UCSD-AML1 (cell line): ENCODE measurements at regions not wholly inside any gene's neighbourhood (a gene's known extent, or its start where the extent isn't known, plus 50 kb on each side); places are given as distances from the start of the nearest gene placed in this dataset.
A peak's percentile ranks its signal among the peaks of the same experiment; 100 is the strongest.
"Not testable (repeated sequence)": the region's sequence is repeated elsewhere in the genome, so short reads cannot be mapped to it uniquely, and the experiment has no call there.

Experiments used
- DNase-seq: peaks from one replicate; lab custom pipeline; 2025; ENCODE audit not compliant: unreplicated experiment; lab: John Stamatoyannopoulos, UW

DNA sequence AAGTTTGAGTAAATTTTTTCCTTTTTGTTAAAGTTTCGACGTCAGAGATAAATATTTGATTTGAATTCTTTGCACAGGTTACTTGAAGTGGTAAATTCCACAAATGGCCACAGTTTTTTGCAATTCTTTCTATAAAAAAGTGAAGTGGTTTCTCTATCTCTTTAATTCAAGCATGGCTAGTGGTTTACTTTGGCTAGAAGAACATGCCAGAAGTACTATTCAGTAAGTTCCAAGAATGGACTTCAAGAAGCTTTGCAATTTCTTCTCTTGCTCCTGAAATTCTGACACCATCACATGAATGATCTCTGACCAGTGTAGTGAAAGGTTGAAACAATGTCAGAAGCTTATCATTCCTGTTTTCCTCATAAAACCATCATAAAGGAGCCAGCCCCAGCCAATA is 55.7 kb upstream of the RNPC3 start:
- DNase-seq: no peak

GRCh38 chr1:103467100-103467499 is 58.4 kb upstream of the RNPC3 start:
- DNase-seq: no peak

DNA sequence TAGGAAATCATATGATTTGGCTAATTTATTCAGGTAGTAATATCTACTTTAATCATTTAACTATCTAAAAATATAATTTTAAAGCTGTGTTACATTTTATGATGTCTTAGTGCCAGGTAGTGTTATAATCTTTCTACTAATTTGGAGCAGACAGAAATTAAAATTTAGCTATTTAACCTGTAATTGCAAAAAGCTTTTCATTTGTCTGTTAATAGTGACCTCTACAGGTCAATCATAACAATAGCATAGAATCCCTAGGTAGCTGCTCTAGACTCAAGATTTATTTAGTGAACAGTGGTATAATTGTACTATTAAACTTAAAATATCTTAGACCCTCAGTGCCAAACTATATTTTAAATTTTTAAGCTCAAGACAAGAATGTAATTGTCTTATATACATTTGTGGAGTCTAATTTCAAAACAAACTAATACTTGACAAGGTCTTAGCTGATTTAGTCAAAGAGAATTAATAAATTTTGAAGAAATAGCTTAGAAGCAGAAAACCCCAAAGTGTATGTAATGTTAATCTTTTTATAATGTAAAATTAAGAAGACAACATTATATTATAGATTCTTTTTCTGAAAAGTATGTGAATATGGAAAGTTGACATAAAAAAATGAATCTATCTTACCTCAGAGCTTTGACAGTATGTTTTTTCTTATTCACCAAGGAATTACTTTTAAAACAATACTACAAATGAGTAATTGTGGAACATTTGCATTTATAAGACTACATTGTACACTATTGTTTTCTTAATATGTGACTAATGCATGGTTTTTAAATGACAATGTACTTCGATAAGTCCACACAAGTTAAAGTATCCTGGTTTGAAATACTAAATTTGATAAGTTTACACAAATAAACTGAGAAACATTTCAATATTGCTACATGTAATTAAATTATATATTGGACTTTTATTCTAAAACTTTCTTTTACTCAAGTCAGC is 64.1 kb upstream of the RNPC3 start:
- no peak for DNase-seq

DNA sequence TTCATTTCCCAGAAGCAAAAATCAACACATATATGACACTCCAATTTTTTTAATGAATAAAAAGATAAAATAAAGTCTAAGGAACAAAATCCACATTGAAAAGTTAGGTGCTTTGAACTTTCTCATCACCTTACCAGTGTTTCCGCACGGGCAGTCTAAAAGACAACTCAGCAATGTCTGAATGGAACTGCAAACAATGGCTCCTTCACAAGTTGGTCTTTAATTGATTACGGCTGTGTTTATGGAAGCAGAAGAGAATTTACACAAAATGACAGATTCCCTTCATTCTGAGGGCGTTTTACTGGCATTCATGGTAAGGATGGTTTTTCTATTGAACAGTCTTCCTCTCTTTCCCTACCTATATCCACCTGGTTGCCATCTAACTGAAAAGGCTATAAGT is 65.0 kb upstream of the RNPC3 start:
- no peak for DNase-seq

GRCh38 chr1:103459346-103459745 is 66.2 kb upstream of the RNPC3 start:
- DNase-seq: no peak

GRCh38 chr1:103457886-103458455 is 67.5 kb upstream of the RNPC3 start:
- no peak for DNase-seq

- no peak for DNase-seq
These were observed 76.9 kb upstream of the RNPC3 start for GRCh38 chr1:103448560-103448959.

GRCh38 chr1:103447471-103447870 is 78.0 kb upstream of the RNPC3 start:
- no peak for DNase-seq

GRCh38 chr1:103441342-103441741 is 84.2 kb upstream of the RNPC3 start:
- no peak for DNase-seq

- not testable (repeated sequence) for DNase-seq
These were observed 88.9 kb upstream of the RNPC3 start for GRCh38 chr1:103436568-103437100.

DNA sequence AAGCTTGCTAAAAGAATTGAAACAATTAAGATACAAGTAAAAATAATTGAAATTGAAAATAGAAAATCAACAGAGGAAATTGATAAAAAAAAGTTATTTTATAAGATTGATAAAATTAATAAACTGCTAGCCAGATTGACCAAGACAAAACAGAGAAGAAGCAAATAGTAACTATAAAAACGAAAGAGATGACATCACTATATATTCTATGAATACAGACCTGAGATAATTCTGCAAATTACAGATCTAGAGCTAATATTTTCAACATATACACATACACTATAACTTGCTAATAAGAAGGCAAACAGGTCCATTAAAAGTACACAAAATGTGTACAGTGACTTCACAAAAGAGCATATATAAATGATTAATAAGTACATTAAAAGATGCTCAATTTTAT is 90.1 kb upstream of the RNPC3 start:
- no peak for DNase-seq

GRCh38 chr1:103424650-103425049 is 100.8 kb upstream of the RNPC3 start:
- DNase-seq: no peak

GRCh38 chr1:103416681-103417286 is 108.7 kb upstream of the RNPC3 start:
- no peak for DNase-seq

- no peak for DNase-seq
These were observed 137.6 kb upstream of the RNPC3 start for GRCh38 chr1:103387898-103388297.

GRCh38 chr1:103373991-103374390 is 151.5 kb upstream of the RNPC3 start:
- no peak for DNase-seq

- DNase-seq: no peak
These were observed 152.6 kb upstream of the RNPC3 start for GRCh38 chr1:103372866-103373265.

GRCh38 chr1:103371234-103371633 is 154.3 kb upstream of the RNPC3 start:
- peak; percentile 2 for DNase-seq

DNA sequence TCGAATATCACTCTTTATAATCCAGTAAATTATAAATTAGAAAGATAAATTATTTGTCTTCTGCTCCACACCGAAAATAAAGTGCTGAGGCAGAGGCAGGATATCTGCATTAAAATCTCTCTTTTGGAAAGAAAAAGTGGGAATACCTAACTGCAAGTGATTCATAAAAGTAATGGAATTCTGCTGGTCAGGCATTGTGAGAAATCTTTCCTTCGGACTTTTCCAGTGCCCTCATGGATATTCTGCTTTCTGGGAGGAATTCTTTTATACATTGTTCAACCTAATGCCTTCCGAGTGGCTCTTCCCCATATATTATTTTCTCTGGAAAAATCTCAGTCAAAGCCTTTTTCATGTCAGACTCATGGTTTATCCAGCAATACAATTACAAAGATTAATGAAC is 158.3 kb upstream of the RNPC3 start:
- DNase-seq: no peak

DNA sequence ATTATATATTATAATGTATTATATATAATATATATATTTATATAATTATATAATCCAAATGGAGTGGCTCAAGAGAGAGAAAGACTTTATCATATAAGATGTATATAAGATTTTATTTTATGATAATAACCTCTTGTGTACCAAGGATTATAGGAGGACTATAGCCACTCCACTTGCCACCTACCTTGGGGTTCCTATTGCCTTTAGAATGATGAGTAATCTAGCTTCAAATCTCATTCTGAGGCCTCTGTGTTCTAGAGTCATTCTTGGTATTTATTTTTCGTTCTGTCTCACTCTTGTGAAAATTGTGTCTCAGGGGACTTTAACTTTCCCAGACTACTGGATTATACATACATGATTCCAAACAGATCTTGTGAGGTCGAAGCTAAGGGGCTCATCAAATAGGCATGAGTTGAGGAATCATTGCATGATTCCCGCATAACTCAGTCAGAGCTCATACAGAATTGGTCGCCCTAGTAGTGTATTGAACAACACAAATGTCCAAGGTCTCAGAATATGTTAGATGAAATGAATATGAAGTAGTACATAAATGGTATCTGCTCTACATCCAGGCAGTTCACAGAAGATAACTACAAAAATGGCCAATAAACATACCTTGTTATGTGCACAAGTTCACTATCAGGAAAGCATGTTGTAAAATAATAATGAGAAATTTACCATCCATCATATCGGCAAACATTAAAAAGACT is 159.5 kb upstream of the RNPC3 start:
- DNase-seq: no peak

DNA sequence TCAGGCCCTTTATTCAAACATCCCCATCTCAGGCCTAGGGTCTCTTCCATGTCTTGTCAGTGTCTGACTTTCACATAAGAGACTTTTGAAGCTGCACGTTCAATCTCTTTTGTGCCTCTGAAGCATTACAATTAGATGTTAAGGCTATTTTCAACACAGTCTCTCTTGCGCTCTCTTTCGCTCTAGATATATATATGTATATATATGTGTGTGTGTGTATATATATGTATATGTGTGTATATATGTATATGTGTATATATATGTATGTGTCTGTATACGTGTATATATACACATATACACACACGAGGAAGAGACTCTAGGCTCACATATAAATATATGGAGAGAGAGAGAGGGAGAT is 162.5 kb upstream of the RNPC3 start:
- no peak for DNase-seq

GRCh38 chr1:103362348-103363007 is 163.0 kb upstream of the RNPC3 start:
- peak; percentile 1 for DNase-seq
